ENCODE measurements at regions not wholly inside any gene's neighbourhood (a gene's known extent, or its start where the extent isn't known, plus 50 kb on each side); places are given as distances from the start of the nearest gene placed in this dataset.
"Not testable (repeated sequence)": the region's sequence is repeated elsewhere in the genome, so short reads cannot be mapped to it uniquely, and the experiment has no call there.

DNA sequence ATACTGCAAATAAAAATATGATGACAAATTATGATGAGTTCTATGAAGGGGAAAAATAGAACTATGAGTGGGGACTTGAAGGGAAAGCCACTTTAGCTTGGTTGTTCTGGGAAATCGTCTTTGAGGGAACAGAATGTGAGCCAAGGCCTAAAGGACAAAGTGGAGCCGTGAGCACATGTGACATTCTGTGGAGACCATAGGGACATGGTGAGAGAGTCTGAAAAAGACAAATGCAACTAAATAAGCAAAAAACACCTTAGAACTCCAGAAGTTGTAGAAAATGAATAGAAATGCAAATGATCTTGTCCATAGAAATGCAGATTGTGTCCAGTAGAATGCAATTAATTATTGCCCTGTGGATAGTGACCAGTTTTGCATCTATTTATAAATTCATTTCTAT, 86.8 kb upstream of the ANKRD10 start:
- no peak for DNase-seq

GRCh38 chr13:110993788-110994187, 78.9 kb upstream of the ANKRD10 start:
- no peak for DNase-seq

DNA sequence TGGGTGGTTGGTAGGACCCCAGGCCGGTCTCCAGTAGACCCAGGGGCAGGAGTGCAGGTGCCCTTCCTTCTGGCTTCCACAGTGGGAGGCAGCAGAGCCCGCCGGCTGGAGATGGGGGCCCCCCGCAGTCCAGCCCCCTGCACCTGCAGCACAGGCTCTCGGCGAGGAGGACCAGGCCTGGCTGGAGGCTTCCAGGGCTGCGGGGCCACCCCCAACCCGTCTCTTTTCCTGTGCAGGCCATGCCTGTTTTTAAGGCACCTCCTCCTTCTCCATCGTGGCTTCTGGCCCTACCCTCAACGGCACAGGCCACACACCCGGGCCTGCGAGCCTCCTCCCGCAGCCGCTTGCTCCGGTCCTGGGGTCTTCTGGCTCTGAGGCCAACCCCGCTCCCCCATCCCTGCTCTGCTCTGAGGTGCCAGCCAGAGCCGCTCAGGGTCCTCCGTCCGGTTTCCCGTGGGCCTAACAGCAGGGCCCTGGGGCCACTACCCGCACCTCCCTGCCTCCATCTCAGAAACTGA, 77.2 kb upstream of the ANKRD10 start:
- no peak for DNase-seq

DNA sequence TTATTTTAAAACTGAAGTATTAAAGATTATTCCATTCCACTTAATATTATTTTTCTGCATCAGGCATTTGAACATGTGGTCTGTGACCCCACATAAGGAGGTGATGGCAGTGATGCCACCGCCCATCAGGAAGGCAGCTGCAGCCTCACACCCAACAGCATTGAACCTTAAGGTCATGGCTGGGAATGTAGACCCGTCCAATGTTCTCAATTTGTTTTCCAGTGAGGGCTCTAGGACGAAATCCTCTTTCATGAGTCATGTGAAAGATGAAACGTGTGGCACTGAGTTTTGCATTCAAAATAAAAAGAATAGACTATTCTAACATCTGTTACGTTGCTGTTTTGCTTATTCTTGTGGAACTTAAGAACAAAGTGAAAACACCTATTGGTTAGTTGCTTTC, 74.5 kb upstream of the ANKRD10 start:
- DNase-seq, result no peak

DNA sequence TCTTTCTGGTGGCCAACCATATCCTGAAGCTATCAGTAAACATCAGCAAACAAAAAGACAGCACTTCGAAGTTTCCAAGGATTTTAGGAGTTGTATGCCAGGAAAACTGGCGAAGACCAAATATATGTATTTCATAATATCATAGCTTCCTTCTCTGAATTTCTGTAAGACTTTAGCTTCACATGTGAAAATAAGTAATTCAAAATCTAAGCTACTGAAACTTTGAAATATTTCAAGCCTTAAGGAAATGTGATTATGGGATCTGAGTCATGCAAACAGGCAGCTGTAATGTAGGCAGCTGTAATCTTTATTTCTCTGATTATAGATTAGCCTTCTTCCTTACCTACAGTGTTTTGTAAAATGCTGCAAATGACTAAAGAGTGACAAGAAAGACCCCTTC, 70.7 kb upstream of the ANKRD10 start:
- no peak for DNase-seq

- DNase-seq, result no peak
Measured at GRCh38 chr13:110984798-110985197, 69.9 kb upstream of the ANKRD10 start.

GRCh38 chr13:110984381-110984780, 69.5 kb upstream of the ANKRD10 start:
- DNase-seq, result no peak

GRCh38 chr13:110983241-110983640, 68.4 kb upstream of the ANKRD10 start:
- DNase-seq, result no peak

- no peak for DNase-seq
Measured at GRCh38 chr13:110981379-110981778, 66.5 kb upstream of the ANKRD10 start.

- DNase-seq, result no peak
Measured at GRCh38 chr13:110980921-110981320, 66.1 kb upstream of the ANKRD10 start.

- DNase-seq, result not testable (repeated sequence)
Measured at GRCh38 chr13:110979149-110979548, 64.3 kb upstream of the ANKRD10 start.

GRCh38 chr13:110978390-110978789, 63.5 kb upstream of the ANKRD10 start:
- DNase-seq, result no peak

GRCh38 chr13:110976785-110977184, 61.9 kb upstream of the ANKRD10 start:
- no peak for DNase-seq

GRCh38 chr13:110973007-110973700, 58.3 kb upstream of the ANKRD10 start:
- DNase-seq, result no peak

DNA sequence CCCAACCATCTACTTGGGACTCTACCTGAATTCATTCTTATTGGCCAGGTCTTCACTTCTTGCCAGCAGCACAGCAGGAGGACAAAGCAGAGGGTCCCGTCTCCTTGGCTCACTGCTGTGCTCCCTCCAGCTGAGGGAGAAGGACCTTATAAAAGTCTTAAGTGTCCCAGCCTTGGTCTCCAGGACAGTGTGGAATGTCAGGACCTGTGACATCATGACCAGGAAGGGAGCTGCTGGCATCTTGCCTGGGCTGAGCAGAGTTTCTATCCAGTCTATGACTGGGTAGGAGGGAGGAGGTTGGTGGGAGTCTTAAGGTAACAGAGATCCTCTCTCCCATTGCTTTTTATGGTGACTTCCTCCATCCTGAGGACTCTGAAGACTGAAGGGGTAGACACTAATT, 56.6 kb upstream of the ANKRD10 start:
- DNase-seq, result no peak

- DNase-seq, result not testable (repeated sequence)
Measured at GRCh38 chr13:110967156-110967855, 52.4 kb upstream of the ANKRD10 start.

GRCh38 chr13:110965755-110966134, 50.9 kb upstream of the ANKRD10 start:
- no peak for DNase-seq

GRCh38 chr13:110965038-110965754, 50.3 kb upstream of the ANKRD10 start:
- peak; percentile 28 for DNase-seq
